HG03139 (cell line): ENCODE measurements at regions not wholly inside any gene's neighbourhood (a gene's known extent, or its start where the extent isn't known, plus 50 kb on each side); places are given as distances from the start of the nearest gene placed in this dataset.
"Not testable (repeated sequence)": the region's sequence is repeated elsewhere in the genome, so short reads cannot be mapped to it uniquely, and the experiment has no call there.

Source experiments
- ATAC-seq: cut with Tn5 transposase; IDR thresholded peaks from one replicate; pipeline ENCODE4 v1.9.1; 2021; ENCODE audit not compliant: unreplicated experiment

DNA sequence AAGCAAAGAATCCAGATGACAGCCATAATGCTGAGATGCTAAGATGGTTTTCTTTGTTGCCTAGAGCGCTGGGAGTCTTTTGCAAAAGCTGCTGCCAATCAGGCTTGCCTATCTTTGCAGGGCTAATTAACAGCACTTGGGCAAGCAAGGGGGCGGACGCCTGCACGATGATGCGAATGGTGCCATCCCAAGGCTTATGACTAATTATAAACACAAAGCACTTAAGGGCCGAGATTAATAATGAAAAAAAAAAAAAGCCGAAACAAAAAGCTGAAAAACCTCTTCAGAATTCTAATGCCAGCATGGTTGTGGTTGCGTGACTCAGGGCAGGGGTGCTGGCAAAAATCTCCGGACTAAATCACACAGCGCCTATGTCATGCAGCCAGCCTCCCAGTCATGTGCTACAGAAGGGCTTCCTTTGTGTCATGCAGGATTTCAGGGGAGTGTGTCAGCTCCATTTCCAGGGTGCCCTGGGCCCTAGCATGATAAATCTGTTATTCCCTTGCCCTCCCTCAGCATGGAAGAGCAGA, 185.0 kb upstream of the ANKRD28 start:
- no peak for ATAC-seq

DNA sequence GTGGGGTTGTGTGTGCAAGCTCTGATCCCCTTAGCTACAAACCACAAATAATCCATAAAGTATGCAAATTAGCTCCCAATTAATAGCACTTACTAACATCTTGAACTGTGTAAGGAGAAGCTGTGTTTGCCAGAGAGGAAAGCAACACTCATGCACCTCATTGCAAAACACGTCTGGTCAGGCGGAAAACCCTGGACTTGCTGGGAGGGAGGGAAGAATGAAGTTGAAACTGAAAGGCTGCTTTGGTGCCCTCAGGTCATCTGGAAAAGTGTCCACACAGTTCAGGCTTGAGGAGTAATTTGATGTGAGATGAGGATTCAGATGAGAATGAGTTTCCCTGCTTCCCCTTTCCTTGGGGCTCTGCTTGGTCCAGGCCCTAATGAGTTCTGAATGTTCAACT, 185.5 kb upstream of the ANKRD28 start:
- no peak for ATAC-seq

DNA sequence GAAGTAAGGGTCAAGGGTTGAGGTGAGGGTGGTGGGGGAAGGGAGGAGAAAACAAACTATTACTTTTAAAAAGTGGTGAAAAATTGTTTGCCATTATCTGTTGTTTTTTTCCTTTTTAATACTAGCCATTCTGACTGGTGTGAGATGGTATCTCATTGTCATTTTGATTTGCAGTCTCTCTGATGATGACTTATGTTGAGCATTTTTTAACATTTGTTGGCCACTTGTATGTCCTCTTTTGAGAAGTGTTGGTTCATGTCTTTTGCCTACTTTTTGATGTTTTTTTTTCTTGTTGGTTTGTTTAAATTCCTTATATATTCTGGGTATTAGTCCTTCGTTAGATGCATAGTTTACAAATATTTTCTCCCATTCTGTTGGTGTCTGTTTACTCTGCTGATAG, 185.9 kb upstream of the ANKRD28 start:
- no peak for ATAC-seq

DNA sequence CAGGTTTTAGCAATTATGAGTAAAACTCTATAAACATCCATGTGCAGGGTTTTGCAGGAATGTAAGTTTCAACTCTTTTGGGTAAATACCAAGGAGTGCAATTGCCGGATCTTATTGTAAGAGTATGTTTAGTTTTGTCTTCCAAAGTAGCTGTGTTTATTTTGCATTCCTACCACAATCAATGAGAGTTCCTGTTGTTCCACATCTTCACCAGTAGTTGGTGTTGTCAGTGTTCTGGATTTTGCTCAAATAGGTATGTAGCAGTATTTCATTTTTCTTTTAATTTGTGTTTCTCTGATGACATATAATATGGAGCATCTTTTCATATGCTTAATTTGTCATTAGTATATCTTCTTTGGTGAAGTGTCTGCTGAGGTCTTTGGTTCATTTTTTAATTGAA, 185.1 kb upstream of the GALNT15 start:
- ATAC-seq = no peak

DNA sequence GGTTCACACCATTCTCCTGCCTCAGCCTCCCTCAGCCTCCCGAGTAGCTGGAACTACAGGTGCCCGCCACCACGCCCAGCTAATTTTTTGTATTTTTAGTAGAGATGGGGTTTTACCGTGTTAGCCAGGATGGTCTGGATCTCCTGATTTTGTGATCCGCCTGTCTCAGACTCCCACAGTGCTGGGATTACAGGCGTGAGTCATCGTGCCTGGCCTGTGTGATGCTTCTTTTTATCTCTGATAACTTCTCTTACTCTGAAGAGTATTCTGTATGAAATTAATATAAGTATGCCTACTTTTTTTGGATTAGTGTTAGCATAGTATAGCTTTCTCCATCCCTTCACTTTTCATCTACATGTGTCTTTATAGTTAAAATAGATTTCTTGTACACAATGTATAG, 180.8 kb upstream of the GALNT15 start:
- not testable (repeated sequence) for ATAC-seq

DNA sequence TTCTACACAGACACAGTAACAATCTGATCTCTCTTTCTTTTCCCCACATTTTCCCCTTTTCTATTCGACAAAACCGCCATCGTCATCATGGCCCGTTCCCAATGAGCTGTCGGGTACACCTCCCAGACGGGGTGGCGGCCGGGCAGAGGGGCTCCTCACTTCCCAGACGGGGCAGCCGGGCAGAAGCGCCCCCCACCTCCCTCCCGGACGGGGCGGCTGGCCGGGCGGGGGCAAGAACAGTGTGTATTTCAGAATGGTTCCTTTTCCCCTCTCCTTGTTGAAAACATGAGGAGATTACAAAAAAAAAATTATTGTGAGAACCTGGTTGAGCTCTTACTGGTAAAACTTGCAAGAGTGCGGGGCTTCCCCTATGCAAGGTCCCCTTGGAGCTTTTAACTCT, 178.0 kb upstream of the GALNT15 start:
- not testable (repeated sequence) for ATAC-seq

DNA sequence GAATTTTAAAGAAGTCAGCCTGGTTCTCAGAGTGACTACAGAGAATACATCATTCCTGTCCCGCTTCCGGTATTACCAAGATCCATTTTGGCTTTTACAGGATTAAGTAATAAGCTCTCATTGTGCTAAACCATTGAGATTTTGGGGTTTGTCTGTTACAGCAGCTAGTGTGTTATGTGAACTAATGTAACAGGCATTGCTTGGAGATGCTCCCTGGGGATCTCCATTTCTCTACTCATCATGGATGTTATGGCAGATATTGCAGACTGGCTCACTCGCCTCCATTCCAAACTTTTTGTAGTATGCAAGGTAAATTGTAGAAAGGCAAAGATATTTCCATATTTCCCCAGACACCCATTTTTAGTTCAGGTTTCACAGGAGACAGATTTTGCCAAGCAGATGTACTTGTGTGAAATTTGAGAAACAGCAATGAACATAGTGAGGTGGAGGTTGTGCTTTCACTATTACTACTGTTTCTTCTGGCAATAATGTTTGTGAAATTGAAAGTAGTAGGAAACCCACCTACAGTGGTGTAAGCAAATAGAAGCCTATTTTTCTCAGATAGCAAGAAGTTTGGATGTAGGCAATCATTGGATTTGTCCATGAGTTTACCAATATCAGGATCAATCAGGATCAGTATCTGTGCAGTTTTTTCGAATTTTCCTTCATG, 177.1 kb upstream of the GALNT15 start:
- ATAC-seq = no peak

DNA sequence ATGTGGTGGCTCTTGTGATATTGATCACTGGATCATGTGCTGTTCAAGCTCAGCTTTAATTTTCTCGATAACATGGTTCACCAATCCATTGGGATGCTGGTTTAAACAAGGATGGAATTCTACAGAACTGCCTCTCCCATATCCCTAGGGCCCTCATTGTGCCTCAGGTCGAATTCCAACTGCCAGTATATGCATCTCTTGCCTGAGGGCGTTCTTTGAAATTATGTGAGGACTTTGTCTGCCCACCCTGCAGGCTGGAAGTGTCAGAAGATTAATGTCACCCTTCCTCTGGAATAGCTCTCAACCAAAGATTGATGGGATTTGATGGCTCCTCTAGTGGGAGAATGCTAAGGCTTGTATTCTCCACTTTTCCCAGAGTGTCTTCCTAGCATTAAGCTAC, 175.6 kb upstream of the GALNT15 start:
- no peak for ATAC-seq

DNA sequence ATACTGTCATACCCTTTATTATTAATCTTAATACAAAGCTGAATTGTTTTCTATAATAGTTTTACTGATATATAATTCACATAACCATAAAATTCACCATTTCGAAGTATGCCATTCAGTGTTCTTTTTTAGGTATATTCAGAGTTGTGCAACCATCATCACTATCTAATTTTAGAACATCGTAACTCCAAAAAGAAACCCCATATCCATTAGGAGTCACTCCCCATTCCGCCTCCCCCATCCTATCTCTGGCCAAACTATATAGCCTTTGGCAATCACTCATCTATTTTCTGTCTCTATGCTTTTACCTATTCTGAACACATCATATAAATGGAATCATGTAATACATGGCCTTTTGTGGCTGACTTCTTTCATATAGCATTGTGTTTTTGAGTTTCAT, 169.7 kb upstream of the GALNT15 start:
- ATAC-seq = no peak

DNA sequence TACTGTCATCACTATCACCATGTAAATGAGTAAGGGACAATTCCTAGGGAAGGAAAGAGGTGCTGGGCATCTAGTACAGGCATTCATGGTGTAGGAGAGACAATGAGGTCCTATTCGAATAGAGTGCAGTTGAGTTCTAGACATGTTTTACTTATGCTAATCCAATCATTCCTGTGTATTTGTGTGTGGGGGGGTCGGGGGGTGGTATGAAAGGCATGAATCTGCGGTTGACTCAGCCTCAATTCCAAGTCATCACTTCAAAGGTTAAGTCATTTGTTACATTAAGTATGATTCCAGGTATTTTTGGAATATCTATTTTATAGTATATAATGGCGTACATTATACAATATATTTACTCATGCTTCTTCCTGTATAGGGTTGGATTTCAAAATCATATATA, 163.1 kb upstream of the GALNT15 start:
- ATAC-seq = no peak

DNA sequence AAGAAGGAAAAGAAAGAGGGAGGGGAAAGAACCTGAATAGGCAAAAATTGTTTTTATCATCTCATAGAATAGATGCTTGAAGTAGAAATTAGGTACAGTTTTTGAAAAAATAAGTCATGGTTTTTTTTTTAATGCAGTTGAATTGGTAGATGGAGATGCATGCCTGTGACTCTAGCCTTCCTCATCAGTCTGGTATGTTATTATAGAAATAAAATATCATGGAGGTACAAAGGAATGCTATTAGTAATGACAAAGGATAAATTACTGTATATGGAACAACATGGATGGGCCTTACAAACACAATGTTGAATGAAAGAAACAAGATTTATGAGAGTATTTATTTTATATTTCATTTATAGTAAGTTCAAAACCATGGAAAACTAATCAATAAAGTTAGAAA, 162.4 kb upstream of the GALNT15 start:
- ATAC-seq = no peak

DNA sequence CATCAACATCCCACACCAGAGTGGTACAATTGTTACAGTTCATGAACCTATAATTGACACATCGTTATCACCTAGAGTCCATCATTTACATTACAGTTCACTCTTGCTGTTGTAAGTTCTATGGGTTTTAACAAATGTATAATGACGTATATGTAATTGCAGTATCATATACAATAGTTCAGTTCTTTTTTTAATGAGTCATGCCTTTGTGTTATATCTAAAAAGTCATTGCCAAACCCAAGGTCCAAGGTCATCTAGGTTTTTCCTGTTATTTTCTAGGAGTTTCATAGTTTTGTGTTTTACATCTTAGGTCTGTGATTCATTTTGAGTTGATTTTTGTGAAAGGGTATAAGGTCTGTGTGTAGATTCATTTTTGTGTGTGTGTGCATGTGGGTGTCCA, 160.9 kb upstream of the GALNT15 start:
- no peak for ATAC-seq

DNA sequence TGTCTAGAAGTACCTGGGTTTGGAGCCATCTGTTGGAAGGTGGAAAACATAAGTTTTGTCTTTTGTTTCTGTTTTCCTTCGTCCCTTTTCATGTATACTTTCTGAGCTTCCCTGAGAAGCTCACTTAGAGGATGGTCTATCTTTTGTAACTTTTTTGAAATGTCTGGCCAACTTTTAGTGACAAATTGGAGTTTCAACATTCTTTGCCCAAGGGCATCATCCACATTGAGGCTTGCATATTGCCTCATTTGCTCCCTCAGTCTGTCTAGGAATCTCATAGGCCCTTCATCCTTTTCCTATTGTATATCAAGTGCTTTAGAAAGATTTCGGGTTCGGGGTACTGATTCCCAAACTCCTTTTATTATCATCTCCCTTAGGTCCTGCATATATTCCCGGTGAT, 152.7 kb upstream of the GALNT15 start:
- not testable (repeated sequence) for ATAC-seq

DNA sequence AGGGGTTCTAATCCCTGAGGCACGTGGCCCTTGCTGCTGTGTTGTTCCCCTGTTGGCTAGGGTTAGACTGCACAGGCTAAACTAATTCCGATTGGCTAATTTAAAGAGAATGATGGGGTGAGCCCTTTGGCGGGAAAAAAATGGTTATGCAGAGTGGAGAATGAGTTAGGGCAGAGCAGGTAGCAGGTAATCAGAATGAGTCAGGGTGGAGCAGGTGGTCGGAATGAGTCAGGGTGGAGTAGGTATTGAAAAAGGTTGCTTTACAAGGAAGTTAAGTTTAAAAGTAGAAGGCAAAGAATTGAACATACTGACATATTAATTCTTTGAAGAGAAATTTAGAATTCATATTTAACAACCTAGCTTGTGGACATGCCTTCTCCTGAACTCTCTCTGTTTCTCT, 150.6 kb upstream of the GALNT15 start:
- ATAC-seq = not testable (repeated sequence)

DNA sequence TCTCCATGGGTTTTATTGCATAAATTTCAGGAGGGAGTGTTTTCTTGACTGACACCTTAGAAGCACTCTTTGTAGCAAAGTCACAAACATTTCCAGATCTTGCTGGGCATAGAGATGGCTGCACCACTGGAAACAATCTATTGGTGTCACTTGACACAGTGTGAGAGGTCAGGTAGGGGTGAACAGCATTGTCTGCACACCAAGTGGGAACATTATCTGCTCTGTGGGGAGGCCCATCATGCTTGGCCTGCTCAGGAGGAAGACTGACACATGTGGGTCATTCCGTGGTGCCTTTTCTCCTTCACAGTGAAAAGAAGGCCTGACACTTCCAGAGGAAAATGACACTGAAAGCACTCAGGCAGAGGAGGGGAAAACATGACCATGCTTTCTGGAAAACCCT, 149.9 kb upstream of the GALNT15 start:
- ATAC-seq = no peak

DNA sequence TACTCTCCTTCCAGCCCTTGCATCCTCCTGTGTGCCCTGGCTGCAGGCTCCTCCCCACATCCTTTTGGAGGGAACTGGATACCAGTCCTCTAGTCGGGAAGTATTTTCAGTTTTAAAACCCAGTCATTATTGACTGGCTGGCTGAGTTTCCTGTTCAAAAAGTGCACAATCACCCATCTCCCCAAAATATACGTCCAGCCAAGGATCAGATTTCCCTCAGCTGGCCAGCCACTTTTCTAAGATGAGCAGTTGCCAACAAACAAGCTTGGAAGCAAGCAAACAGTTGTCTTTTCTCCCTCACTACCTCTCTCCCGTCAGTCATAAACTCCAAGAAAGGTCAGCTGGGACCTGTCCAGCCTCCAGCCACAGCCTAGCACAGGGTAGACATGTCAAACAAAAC, 147.7 kb upstream of the GALNT15 start:
- no peak for ATAC-seq

DNA sequence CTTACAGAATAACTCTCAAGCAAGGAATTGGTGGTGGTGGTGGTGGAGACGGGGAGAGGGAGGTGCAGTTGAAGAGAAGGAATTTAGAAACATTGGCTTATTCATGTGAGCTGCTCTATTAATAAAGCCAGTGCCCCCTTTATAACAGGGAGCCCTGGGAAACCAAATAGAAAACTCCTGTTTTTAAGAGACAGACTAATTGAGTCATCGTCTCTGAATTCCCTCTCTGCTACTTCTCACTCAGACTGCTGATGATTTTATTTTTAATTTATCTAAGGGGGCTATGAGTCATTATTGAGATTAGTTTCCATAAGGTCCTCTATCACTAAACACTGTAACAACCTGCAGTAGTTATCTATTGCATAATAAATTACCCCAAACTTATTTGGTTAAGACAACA, 145.9 kb upstream of the GALNT15 start:
- no peak for ATAC-seq

DNA sequence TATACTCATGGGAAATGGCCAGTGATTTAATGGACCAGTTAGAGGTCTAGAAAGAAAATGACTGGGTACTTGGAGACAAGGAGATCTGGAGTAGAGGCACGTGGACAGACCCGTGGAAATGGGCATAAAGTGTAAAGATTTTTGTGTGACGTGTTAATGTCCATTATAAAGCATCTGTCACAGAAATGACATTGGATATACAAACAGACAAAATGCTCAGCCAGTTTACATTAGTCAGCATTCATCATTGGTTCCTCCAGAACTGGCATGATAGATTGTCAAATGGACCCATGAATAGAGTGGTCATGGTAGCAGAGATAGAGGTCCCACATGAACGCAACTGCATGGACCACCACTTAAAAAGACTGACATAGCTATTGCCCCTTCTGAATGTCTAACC, 144.1 kb upstream of the GALNT15 start:
- ATAC-seq = no peak

DNA sequence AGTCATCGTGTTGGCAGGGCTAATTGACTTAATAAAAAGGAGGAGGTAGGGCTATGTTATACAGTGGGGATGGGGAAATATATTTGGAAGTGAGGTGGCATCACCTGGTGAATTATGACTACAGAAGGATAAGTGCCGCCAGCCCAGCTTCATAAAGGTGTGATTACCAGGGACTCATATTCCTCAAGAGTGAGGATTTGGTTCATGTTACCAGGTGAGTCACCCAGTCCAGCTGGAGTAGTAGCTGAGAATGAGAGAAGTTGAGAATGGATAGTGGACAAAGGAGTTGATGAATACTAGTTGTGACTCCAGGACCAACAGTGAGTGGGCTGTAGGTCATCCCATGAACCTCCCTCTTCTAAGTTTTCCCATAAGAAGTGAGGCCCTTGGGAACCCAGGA, 143.0 kb upstream of the GALNT15 start:
- ATAC-seq = no peak

DNA sequence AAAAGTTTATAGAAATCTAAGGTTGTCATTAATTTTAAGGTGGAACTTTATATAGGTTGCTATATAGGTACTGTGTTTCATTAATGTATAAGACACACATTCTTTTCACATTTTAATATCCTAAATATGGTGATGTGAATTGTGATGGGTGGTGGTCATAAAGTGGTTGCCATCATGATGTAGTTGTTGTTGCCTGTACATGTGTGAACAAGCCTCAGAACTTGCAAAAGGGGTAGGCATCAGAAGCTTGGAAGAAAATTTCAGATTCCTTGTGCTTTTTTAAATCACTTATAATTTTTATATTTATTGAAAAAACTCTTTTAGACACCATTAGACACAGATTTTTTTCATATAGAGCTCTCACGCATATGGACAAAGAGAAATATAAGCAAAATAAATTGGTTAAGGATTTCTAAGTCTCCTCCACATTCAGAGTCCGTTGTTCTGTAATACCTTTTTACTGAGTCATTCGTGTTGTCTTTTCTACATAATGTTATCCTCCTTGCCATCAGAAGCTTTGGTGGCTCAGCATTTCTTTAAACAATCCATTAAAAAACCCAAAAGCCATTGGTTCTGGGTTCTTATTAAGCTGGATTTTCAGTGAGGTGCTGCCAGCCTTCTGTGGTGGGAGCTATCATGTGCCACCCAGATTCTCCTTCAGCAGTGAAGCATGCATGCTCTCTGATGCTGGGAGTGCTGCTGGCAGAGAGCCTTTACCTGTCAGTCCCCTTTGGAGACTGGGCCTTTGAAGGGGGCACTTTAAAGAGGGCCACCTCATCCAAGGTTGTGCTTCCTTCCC, 140.4 kb upstream of the GALNT15 start:
- no peak for ATAC-seq

DNA sequence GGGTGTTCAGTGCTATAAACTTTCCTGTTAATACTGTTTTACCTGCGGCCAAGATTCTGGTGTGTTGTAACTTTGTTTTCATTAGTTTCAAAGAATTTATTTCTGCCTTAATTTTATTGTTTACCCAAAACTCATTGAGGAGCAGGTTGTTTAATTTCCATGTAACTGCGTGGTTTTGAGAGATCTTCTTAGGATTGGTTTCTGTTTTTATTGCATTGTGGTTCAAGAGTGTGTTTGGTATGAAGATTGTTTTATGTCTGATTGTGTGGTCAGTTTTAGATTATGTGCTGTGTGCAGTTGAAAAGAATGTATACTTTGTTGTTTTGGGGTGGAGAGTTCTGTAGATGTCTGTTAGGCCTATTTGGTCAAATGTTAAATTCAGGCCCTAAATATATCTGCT, 133.5 kb upstream of the GALNT15 start:
- ATAC-seq = no peak
